GM12878 (cell line): ENCODE measurements at regions not wholly inside any gene's neighbourhood (a gene's known extent, or its start where the extent isn't known, plus 50 kb on each side); places are given as distances from the start of the nearest gene placed in this dataset.

ENCODE experiments used
- ATAC-seq: fragments of 200-7000 bp; cut with Tn5 transposase; 3 replicates; pipeline ENCODE4 v1.9.1; 2020; ENCODE audit warnings: mild to moderate bottlenecking, moderate library complexity
- BruUV-seq: library from RNA; stranded (reverse); fragments of 400-500 nt; replicated peaks from 2 replicates; lab custom pipeline; 2021; lab: Mats Ljungman, UMichigan
- CTCF ChIA-PET: fragments of 300-600 bp; sonication (Branson Sonifier 250); formaldehyde crosslinking; extraction: SDS; loops from one replicate; lab custom pipeline; 2021; ENCODE audit warnings: inconsistent platforms; lab: Yijun Ruan, JAX
- POLR2A ChIA-PET: fragments of 350-600 bp; formaldehyde crosslinking; extraction: SDS; loops from one replicate; lab custom pipeline; 2021; ENCODE audit warnings: inconsistent platforms; lab: Charles Lee
- RAD21 ChIA-PET: fragments of 300-600 bp; sonication (Branson Sonifier 250); formaldehyde crosslinking; loops from one replicate; lab custom pipeline; 2023; ENCODE audit warnings: antibody characterized with exemption; ENCODE audit not compliant: unreplicated experiment; lab: Charles Lee
- SMC1A ChIA-PET: fragments of 300-600 bp; sonication (Branson Sonifier 250); formaldehyde crosslinking; loops from one replicate; lab custom pipeline; 2023; ENCODE audit not compliant: unreplicated experiment, uncharacterized antibody; lab: Charles Lee
- DNase-seq: peaks from one replicate; pipeline ENCODE4 v3.0.0-alpha.2; 2011; ENCODE audit warnings: low read depth, low spot score
- FAIRE-seq: peaks from 3 replicates; lab custom pipeline; 2011; peaks lifted over from hg19 to GRCh38; lab: Jason Lieb, UNC
- H2AFZ ChIP-seq: 2 replicates; pipeline ENCODE4 v1.6.0; 2011; ENCODE audit warnings: low read depth, low read length, control low read depth; ENCODE audit not compliant: control insufficient read depth
- H3K27ac ChIP-seq: 2 replicates; pipeline ENCODE4 v1.5.1; 2011; ENCODE audit warnings: control low read depth; ENCODE audit not compliant: control insufficient read depth, insufficient read depth
- H3K27me3 ChIP-seq, 2 experiments: replicated peaks in 1 of 2; 2 replicates each; pipeline versions ENCODE4 v1.6.0 to v1.6.1; 2011; ENCODE audit warnings: low read length in 1 of 2; ENCODE audit not compliant: control insufficient read depth in 2 of 2, insufficient read depth in 2 of 2
- H3K36me3 ChIP-seq, 2 experiments: 2 replicates each; pipeline ENCODE4 v1.5.1; 2011; ENCODE audit warnings: low read length in 1 of 2; ENCODE audit not compliant: control insufficient read depth in 2 of 2, insufficient read depth in 2 of 2
- H3K4me1 ChIP-seq: 2 replicates; pipeline ENCODE4 v1.6.1; 2011; ENCODE audit warnings: mild to moderate bottlenecking, low read length, moderate library complexity, mixed read lengths; ENCODE audit not compliant: control insufficient read depth, insufficient read depth
- H3K4me2 ChIP-seq: 2 replicates; pipeline ENCODE4 v1.6.0; 2011; ENCODE audit warnings: control low read depth; ENCODE audit not compliant: control insufficient read depth, insufficient read depth
- H3K4me3 ChIP-seq: fragments of 200-600 bp; sonication (generic); 2 replicates; pipeline ENCODE4 v1.5.1; 2016
- H3K79me2 ChIP-seq: 2 replicates; pipeline ENCODE4 v1.6.0; 2011; ENCODE audit warnings: low read length; ENCODE audit not compliant: control insufficient read depth, insufficient read depth
- H3K9ac ChIP-seq: 2 replicates; pipeline ENCODE4 v1.8.0; 2011; ENCODE audit warnings: low read length, control low read depth, mixed read lengths; ENCODE audit not compliant: control insufficient read depth, insufficient read depth
- H3K9me3 ChIP-seq: replicated peaks from 3 replicates; pipeline ENCODE4 v1.5.1; 2011; ENCODE audit warnings: mild to moderate bottlenecking, low read length; ENCODE audit not compliant: control insufficient read depth, insufficient read depth
- H4K20me1 ChIP-seq: 2 replicates; pipeline ENCODE4 v1.6.0; 2011; ENCODE audit not compliant: control insufficient read depth, insufficient read depth
- BMI1 ChIP-seq: fragments of 450-650 bp; IDR thresholded peaks from 2 replicates; pipeline ENCODE4 v1.6.1; 2016; ENCODE audit warnings: mild to moderate bottlenecking, moderate library complexity, borderline replicate concordance
- CBX3 ChIP-seq: fragments of 200-600 bp; sonication (generic); IDR thresholded peaks from 2 replicates; pipeline ENCODE4 v1.6.1; 2016; ENCODE audit warnings: low read depth, borderline replicate concordance
- DPF2 ChIP-seq: fragments of 450-650 bp; IDR thresholded peaks from 2 replicates; pipeline ENCODE4 v1.6.1; 2017; ENCODE audit warnings: mild to moderate bottlenecking
- EED ChIP-seq: sonication (generic); IDR thresholded peaks from 2 replicates; pipeline ENCODE4 v1.6.1; 2016; ENCODE audit warnings: antibody characterized with exemption, low read depth
- FOXM1 ChIP-seq: IDR thresholded peaks from 2 replicates; pipeline ENCODE4 v1.6.1; 2012; ENCODE audit warnings: low read depth, mild to moderate bottlenecking, inconsistent platforms, low read length, moderate library complexity
- HCFC1 ChIP-seq: fragments of 150-350 bp; IDR thresholded peaks from 2 replicates; pipeline ENCODE4 v1.6.1; 2014; ENCODE audit warnings: low read length
- HDAC6 ChIP-seq: fragments of 200-600 bp; sonication (generic); IDR thresholded peaks from one replicate; pipeline ENCODE4 v1.8.0; 2017; ENCODE audit warnings: antibody characterized with exemption; ENCODE audit not compliant: unreplicated experiment
- IKZF2 ChIP-seq, 2 experiments: fragments of 450-650 bp; IDR thresholded peaks; 2 replicates each; pipeline ENCODE4 v1.6.1; 2017; ENCODE audit warnings: mild to moderate bottlenecking in 2 of 2, moderate library complexity in 2 of 2
- IRF3 ChIP-seq: fragments of 450-650 bp; IDR thresholded peaks from 2 replicates; pipeline ENCODE4 v1.6.1; 2014; ENCODE audit warnings: mild to moderate bottlenecking
- KLF5 ChIP-seq: fragments of 450-650 bp; IDR thresholded peaks from 2 replicates; pipeline ENCODE4 v1.6.1; 2014; ENCODE audit warnings: mild to moderate bottlenecking; ENCODE audit not compliant: partially characterized antibody
- NR2F1 ChIP-seq: fragments of 450-650 bp; conservative IDR thresholded peaks from 2 replicates; pipeline ENCODE4 v1.6.1; 2017; ENCODE audit warnings: mild to moderate bottlenecking
- PAX5 ChIP-seq: IDR thresholded peaks from 2 replicates; pipeline ENCODE4 v1.6.1; 2011; ENCODE audit warnings: low read depth, low read length, borderline replicate concordance
- POLR2AphosphoS5 ChIP-seq: IDR thresholded peaks from 2 replicates; pipeline ENCODE4 v1.6.1; 2011; ENCODE audit warnings: mild to moderate bottlenecking, low read length, inconsistent platforms
- SMAD1 ChIP-seq: fragments of 450-650 bp; IDR thresholded peaks from 2 replicates; pipeline ENCODE4 v1.6.1; 2018; ENCODE audit warnings: mild to moderate bottlenecking, low read depth; ENCODE audit not compliant: partially characterized antibody
- SPI1 ChIP-seq: IDR thresholded peaks from 2 replicates; pipeline ENCODE4 v1.6.1; 2011; ENCODE audit warnings: low read depth, mild to moderate bottlenecking, low read length, moderate library complexity, borderline replicate concordance; ENCODE audit not compliant: insufficient read depth
- STAT1 ChIP-seq: fragments of 450-650 bp; conservative IDR thresholded peaks from 2 replicates; pipeline ENCODE4 v1.6.1; 2014; ENCODE audit warnings: antibody characterized with exemption, mild to moderate bottlenecking
- TAF1 ChIP-seq: IDR thresholded peaks from 2 replicates; pipeline ENCODE4 v1.6.1; 2011; ENCODE audit warnings: mild to moderate bottlenecking, low read depth, low read length, borderline replicate concordance
- YBX1 ChIP-seq: fragments of 450-650 bp; IDR thresholded peaks from 2 replicates; pipeline ENCODE4 v1.6.1; 2016; ENCODE audit warnings: antibody characterized with exemption
- WGBS: methylation state at CpG from one replicate; pipeline ENCODE4 v1.1.6; 2016; ENCODE audit warnings: low lambda C conversion rate; ENCODE audit not compliant: insufficient replicate concordance, insufficient coverage; ENCODE audit errors: missing lambda C conversion rate; 5-methylcytosine and 5-hydroxymethylcytosine counted together
- in situ Hi-C: fragments of 300-500 bp; cut with MboI; formaldehyde crosslinking; loops from 9 replicates; pipeline ENCODE4 v1.14.3; 2018; ENCODE audit warnings: mixed read lengths
- intact Hi-C: fragments of 100-400 bp; cut with micrococcal nuclease; formaldehyde crosslinking; loops from one replicate; pipeline ENCODE4 v1.14.2; 2022; ENCODE audit not compliant: unreplicated experiment

GRCh38 chr2:16446706-16447105 is 218.9 kb downstream of the CYRIA start:
- no peak for DNase-seq
- ATAC-seq = no peak
- Histone ChIP-seq H3K27ac (no peak overlapping the region), H3K27me3 (no peaks in the 10 kb centered on the region), H3K9me3 (no peaks in the 10 kb centered on the region), H3K4me1 (no peaks in the 10 kb centered on the region), H3K4me3 (no peak overlapping the region), H2AFZ (no peak overlapping the region), H3K36me3 (no peaks in the 10 kb centered on the region), H3K9ac (no peak overlapping the region), H3K4me2 (no peak overlapping the region), H4K20me1 (no peaks in the 10 kb centered on the region), H3K79me2 (no peaks in the 10 kb centered on the region)
- in situ Hi-C loops = no loop called here
- TF ChIP-seq TAF1 (no peak), FOXM1 (no peak), EED (no peak), NR2F1 (no peak), KLF5 (no peak), SPI1 (no peak), SMAD1 (no peak), YBX1 (no peak), POLR2AphosphoS5 (no peak), BMI1 (no peak), HDAC6 (no peak), STAT1 (no peak), IKZF2 (IDR thresholded peaks at IDR 0.05) (no peak), DPF2 (no peak), HCFC1 (no peak), CBX3 (no peak), PAX5 (no peak), IRF3 (no peak)
- BruUV-seq = no TSS peak
- intact Hi-C loops = no loop called here
- ChIA-PET SMC1A (no interaction called here), RAD21 (no interaction called here), POLR2A (interaction anchor here (0.6 kb wide), 1 partner anchor 320 kb away, joined by 4 read pairs; no protein-coding TSS in a partner anchor), CTCF (no interaction called here)
- 0% methylated on average over 1 of the region's 1 CpG for WGBS
- FAIRE-seq = no peak
